ENCODE measurements at regions not wholly inside any gene's neighbourhood (a gene's known extent, or its start where the extent isn't known, plus 50 kb on each side); places are given as distances from the start of the nearest gene placed in this dataset.

DNA sequence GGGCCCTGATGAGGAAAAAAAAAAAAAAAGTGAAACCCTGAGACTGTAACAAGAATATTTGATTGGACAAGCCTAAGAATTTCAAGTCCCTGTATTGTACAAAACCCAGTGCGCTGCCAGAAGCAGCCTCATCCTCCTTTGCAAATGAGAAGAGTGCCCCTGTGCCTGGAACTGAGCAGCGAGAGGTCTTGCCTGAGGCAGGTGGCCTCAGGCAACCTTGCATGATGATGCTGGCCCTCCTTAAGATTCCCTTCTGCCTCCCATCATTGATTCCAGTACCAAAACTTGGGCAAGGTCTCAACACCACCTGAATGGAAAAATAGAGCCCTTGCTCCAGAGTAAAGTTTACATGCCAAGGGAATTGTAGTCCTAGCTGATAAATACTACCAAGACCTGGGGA is 129.6 kb upstream of the RAB4A start:
- ATAC-seq (no peak), DNase-seq (ENCODE audit: low read depth, low spot score) (no peak)
- H3K4me3 ChIP-seq (ENCODE audit: low read depth in 2 of 2, low read length in 2 of 2), result no peak overlapping the region
- H3K27ac ChIP-seq (ENCODE audit: low read length), result no peak overlapping the region
- CTCF ChIA-PET, result no interaction called here
- BruUV-seq (replicated peaks), result no TSS peak
- no peak for TF ChIP-seq SIN3A (IDR thresholded peaks at IDR 0.05; ENCODE audit: borderline replicate concordance, insufficient read depth, low read depth, low read length)
- no peak for TF ChIP-seq TCF7L2 (IDR thresholded peaks at IDR 0.05; ENCODE audit: low read depth, low read length)
- no peak for TF ChIP-seq REST (IDR thresholded peaks at IDR 0.05; ENCODE audit: insufficient read depth in 1 of 2, low read depth in 2 of 2, low read length in 1 of 2)
- no peak for TF ChIP-seq POLR2AphosphoS5 (IDR thresholded peaks at IDR 0.05; ENCODE audit: low read depth, low read length)
- TF ChIP-seq, protein P1, sequence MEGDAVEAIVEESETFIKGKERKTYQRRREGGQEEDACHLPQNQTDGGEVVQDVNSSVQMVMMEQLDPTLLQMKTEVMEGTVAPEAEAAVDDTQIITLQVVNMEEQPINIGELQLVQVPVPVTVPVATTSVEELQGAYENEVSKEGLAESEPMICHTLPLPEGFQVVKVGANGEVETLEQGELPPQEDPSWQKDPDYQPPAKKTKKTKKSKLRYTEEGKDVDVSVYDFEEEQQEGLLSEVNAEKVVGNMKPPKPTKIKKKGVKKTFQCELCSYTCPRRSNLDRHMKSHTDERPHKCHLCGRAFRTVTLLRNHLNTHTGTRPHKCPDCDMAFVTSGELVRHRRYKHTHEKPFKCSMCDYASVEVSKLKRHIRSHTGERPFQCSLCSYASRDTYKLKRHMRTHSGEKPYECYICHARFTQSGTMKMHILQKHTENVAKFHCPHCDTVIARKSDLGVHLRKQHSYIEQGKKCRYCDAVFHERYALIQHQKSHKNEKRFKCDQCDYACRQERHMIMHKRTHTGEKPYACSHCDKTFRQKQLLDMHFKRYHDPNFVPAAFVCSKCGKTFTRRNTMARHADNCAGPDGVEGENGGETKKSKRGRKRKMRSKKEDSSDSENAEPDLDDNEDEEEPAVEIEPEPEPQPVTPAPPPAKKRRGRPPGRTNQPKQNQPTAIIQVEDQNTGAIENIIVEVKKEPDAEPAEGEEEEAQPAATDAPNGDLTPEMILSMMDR (IDR thresholded peaks at IDR 0.05), result no peak
- in situ Hi-C loops (cut with HindIII; ENCODE audit: low pct_unique_long_range_greater_than_20kb, low sequenced_read_pairs) (no loop called here), intact Hi-C loops (cut with micrococcal nuclease; ENCODE audit: unreplicated experiment) (no loop called here)
- POLR2A ChIA-PET, result no interaction called here
- H3K27me3 ChIP-seq (ENCODE audit: control insufficient read depth, insufficient read depth, low read length), result peaks cover 5% of the 10 kb centered on the region
- H3K4me1 ChIP-seq (ENCODE audit: control insufficient read depth, insufficient read depth, low read length), result no peaks in the 10 kb centered on the region
- no peaks in the 10 kb centered on the region for H3K9me3 ChIP-seq (ENCODE audit: control insufficient read depth, insufficient read depth, low read depth, low read length)
- no peaks in the 10 kb centered on the region for H3K36me3 ChIP-seq (ENCODE audit: control insufficient read depth, insufficient read depth, low read length)

- ATAC-seq (no peak), DNase-seq (ENCODE audit: low read depth, low spot score) (no peak)
- no peak overlapping the region for H3K27ac ChIP-seq (ENCODE audit: low read length)
- H3K9me3 ChIP-seq (ENCODE audit: control insufficient read depth, insufficient read depth, low read depth, low read length), result no peaks in the 10 kb centered on the region
- no peaks in the 10 kb centered on the region for H3K36me3 ChIP-seq (ENCODE audit: control insufficient read depth, insufficient read depth, low read length)
- no peaks in the 10 kb centered on the region for H3K4me1 ChIP-seq (ENCODE audit: control insufficient read depth, insufficient read depth, low read length)
- intact Hi-C loops (cut with micrococcal nuclease; ENCODE audit: unreplicated experiment) (no loop called here), in situ Hi-C loops (cut with HindIII; ENCODE audit: low pct_unique_long_range_greater_than_20kb, low sequenced_read_pairs) (no loop called here)
- peaks cover 5% of the 10 kb centered on the region for H3K27me3 ChIP-seq (ENCODE audit: control insufficient read depth, insufficient read depth, low read length)
- CTCF ChIA-PET, result no interaction called here
- no peak for TF ChIP-seq POLR2AphosphoS5 (IDR thresholded peaks at IDR 0.05; ENCODE audit: low read depth, low read length)
- TF ChIP-seq, protein P1 (IDR thresholded peaks at IDR 0.05), result no peak
- TF ChIP-seq REST (IDR thresholded peaks at IDR 0.05; ENCODE audit: insufficient read depth in 1 of 2, low read depth in 2 of 2, low read length in 1 of 2), result no peak
- no peak for TF ChIP-seq TCF7L2 (IDR thresholded peaks at IDR 0.05; ENCODE audit: low read depth, low read length)
- BruUV-seq (replicated peaks), result no TSS peak
- H3K4me3 ChIP-seq (ENCODE audit: low read depth in 2 of 2, low read length in 2 of 2), result no peak overlapping the region
- POLR2A ChIA-PET, result no interaction called here
Measured at GRCh38 chr1:229141689-229142377, 129.1 kb upstream of the RAB4A start.

Data from Panc1 (cell line).